ENCODE measurements at regions not wholly inside any gene's neighbourhood (a gene's known extent, or its start where the extent isn't known, plus 50 kb on each side); places are given as distances from the start of the nearest gene placed in this dataset.
A peak's percentile ranks its signal among the peaks of the same experiment; 100 is the strongest.

DNA sequence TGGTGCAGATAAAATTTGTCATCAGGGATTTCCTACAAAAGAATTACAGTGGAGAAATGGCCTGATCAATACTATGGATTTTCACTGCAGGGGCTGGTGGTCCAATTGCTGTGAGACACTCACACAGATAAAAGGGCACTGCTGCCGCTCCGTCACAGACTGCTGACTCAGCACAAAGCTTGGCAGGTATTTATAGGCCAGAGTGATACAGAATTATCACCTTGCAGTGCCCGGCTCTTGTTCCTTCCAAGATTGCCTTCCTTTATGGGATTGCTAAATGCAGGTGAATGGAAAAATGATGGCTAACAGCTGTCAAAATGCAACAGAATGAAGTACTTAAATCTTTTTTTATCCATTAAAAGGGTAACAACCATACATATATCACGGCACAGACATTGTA lies 247.8 kb upstream of the ZFP64 start (continued):
- TF ChIP-seq SP1 (CRISPR knock-in tag; conservative IDR thresholded peaks at IDR 0.05) (no peak), ZNF416 (CRISPR knock-in tag; IDR thresholded peaks at IDR 0.05) (no peak), ZNF232 (CRISPR knock-in tag; IDR thresholded peaks at IDR 0.05) (no peak), TEAD1 (CRISPR knock-in tag; IDR thresholded peaks at IDR 0.05) (no peak), MYBL2 (CRISPR knock-in tag; IDR thresholded peaks at IDR 0.05) (no peak)
- TF ChIP-seq, protein P1, sequence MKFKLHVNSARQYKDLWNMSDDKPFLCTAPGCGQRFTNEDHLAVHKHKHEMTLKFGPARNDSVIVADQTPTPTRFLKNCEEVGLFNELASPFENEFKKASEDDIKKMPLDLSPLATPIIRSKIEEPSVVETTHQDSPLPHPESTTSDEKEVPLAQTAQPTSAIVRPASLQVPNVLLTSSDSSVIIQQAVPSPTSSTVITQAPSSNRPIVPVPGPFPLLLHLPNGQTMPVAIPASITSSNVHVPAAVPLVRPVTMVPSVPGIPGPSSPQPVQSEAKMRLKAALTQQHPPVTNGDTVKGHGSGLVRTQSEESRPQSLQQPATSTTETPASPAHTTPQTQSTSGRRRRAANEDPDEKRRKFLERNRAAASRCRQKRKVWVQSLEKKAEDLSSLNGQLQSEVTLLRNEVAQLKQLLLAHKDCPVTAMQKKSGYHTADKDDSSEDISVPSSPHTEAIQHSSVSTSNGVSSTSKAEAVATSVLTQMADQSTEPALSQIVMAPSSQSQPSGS (CRISPR knock-in tag; IDR thresholded peaks at IDR 0.05; ENCODE audit: borderline replicate concordance, low read depth), result no peak

DNA sequence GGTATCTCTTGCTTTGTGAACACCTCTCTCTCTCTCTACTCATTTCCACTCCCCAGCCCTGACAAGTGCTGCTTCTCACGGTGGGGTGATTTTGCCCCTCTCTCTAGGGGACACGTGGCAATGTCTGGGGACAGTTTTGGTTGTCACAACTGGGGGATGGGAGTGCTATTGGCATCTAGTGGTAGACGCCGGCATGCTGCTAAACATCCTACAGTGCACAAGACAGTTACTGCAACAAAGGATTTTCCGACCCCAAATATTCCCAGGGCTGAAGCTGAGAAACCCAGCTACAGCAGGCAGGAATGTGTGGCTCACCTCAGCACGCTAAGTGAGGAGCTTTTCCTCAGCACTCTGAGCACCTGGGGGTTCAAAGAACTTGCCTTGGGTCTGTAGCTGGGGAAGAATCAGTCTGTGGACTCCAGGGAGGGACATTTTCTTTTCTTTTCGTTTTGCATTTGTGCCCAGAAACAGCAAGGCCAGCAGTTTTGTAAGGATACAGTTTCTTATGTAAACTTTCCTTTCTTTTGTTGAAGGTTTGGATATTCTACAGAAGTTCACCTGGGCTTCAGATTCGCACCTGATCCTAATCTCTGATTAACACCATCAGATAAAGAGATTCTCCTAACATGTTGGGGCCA lies 246.9 kb upstream of the ZFP64 start:
- H3K4me1 Mint-ChIP-seq, result peaks cover 7% of the 10 kb centered on the region
- no peak for DNase-seq (ENCODE audit: low spot score)
- ChIA-PET POLR2A (no interaction called here), CTCF (interaction anchor here (1.1 kb wide), 1 partner anchor 247 kb away, joined by 4 read pairs; the partner anchor contains the start of gene ZFP64)
- no peaks in the 10 kb centered on the region for H3K27me3 Mint-ChIP-seq (ENCODE audit: low read depth)
- H3K9me3 Mint-ChIP-seq, result peaks cover 9% of the 10 kb centered on the region
- peak; percentile 30; the same call in 1 of the 2 replicates for ATAC-seq
- H3K4me3 Mint-ChIP-seq, result no peak overlapping the region
- peaks cover 3% of the 10 kb centered on the region; the same call in 1 of the 2 replicates for H3K36me3 Mint-ChIP-seq
- peak overlapping the region; percentile 16; the same call in 1 of the 2 replicates for H3K27ac Mint-ChIP-seq
- TF ChIP-seq MYBL2 (CRISPR knock-in tag; IDR thresholded peaks at IDR 0.05), result no peak
- TF ChIP-seq E2F5 (CRISPR knock-in tag; IDR thresholded peaks at IDR 0.05), result no peak
- TF ChIP-seq CTCF (IDR thresholded peaks at IDR 0.05), result no peak
- no peak for TF ChIP-seq ERG (CRISPR knock-in tag; IDR thresholded peaks at IDR 0.05)
- TF ChIP-seq, protein P2, sequence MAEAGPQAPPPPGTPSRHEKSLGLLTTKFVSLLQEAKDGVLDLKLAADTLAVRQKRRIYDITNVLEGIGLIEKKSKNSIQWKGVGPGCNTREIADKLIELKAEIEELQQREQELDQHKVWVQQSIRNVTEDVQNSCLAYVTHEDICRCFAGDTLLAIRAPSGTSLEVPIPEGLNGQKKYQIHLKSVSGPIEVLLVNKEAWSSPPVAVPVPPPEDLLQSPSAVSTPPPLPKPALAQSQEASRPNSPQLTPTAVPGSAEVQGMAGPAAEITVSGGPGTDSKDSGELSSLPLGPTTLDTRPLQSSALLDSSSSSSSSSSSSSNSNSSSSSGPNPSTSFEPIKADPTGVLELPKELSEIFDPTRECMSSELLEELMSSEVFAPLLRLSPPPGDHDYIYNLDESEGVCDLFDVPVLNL (CRISPR knock-in tag; IDR thresholded peaks at IDR 0.05; ENCODE audit: borderline replicate concordance, low read depth), result no peak
- TF ChIP-seq MLX (CRISPR knock-in tag; IDR thresholded peaks at IDR 0.05), result no peak
- no peak for TF ChIP-seq ZNF121 (CRISPR knock-in tag; IDR thresholded peaks at IDR 0.05)
- TF ChIP-seq SMAD3 (CRISPR knock-in tag; IDR thresholded peaks at IDR 0.05; ENCODE audit: borderline replicate concordance), result no peak
- no peak for TF ChIP-seq EMX1 (CRISPR knock-in tag; IDR thresholded peaks at IDR 0.05)
- TF ChIP-seq NR1H2 (CRISPR knock-in tag; IDR thresholded peaks at IDR 0.05), result no peak
- TF ChIP-seq CREB1 (CRISPR knock-in tag; IDR thresholded peaks at IDR 0.05), result no peak
- no peak for TF ChIP-seq CBFB (CRISPR knock-in tag; IDR thresholded peaks at IDR 0.05; ENCODE audit: low read depth)
- TF ChIP-seq ZNF263 (CRISPR knock-in tag; IDR thresholded peaks at IDR 0.05; ENCODE audit: low read depth), result no peak

All from WTC11 (cell line).